ENCODE measurements at regions not wholly inside any gene's neighbourhood (a gene's known extent, or its start where the extent isn't known, plus 50 kb on each side); places are given as distances from the start of the nearest gene placed in this dataset.
"Not testable (repeated sequence)": the region's sequence is repeated elsewhere in the genome, so short reads cannot be mapped to it uniquely, and the experiment has no call there.

GRCh38 chr21:41567901-41568510 lies 60.0 kb upstream of the TMPRSS2 start:
- Mint-ChIP-seq H3K27me3 (ENCODE audit: insufficient read depth, low read depth) (peaks cover 11% of the 10 kb centered on the region), H3K4me3 (no peak overlapping the region), H3K9me3 (no peaks in the 10 kb centered on the region), H3K36me3 (no peaks in the 10 kb centered on the region), H3K27ac (no peak overlapping the region), H3K4me1 (no peaks in the 10 kb centered on the region)
- Histone ChIP-seq H4K20me1 (ENCODE audit: low read depth) (no peaks in the 10 kb centered on the region), H3K4me2 (no peak overlapping the region), H3K4me1 (no peaks in the 10 kb centered on the region), H3K79me2 (ENCODE audit: low read depth) (no peaks in the 10 kb centered on the region), H2AFZ (replicated peaks) (no peak overlapping the region), H3K27me3 (no peaks in the 10 kb centered on the region), H3K27ac (no peak overlapping the region), H3F3A (ENCODE audit: low read depth) (no peaks in the 10 kb centered on the region), H3K9me3 (ENCODE audit: low read depth) (no peaks in the 10 kb centered on the region), H3K4me3 (no peak overlapping the region), H3K36me3 (no peaks in the 10 kb centered on the region), H3K9ac (no peak overlapping the region)
- TF ChIP-seq EZH2phosphoT487 (IDR thresholded peaks at IDR 0.05) (no peak), CTCF (IDR thresholded peaks at IDR 0.05) (no peak), EZH2 (IDR thresholded peaks at IDR 0.05) (no peak)
- DNase-seq (ENCODE audit: low spot score), result no peak

- not testable (repeated sequence) for H3K4me3 Mint-ChIP-seq; H3K27me3 ChIP-seq; H3K4me3 ChIP-seq; H3K27ac ChIP-seq; H3K27me3 Mint-ChIP-seq (ENCODE audit: insufficient read depth, low read depth); H3K36me3 ChIP-seq; H2AFZ ChIP-seq (replicated peaks); H3K79me2 ChIP-seq (ENCODE audit: low read depth); H3K4me1 ChIP-seq; H3K36me3 Mint-ChIP-seq; H3K9ac ChIP-seq; H4K20me1 ChIP-seq (ENCODE audit: low read depth); H3K9me3 Mint-ChIP-seq; H3F3A ChIP-seq (ENCODE audit: low read depth); DNase-seq (ENCODE audit: low spot score); H3K9me3 ChIP-seq (ENCODE audit: low read depth); H3K4me1 Mint-ChIP-seq; H3K4me2 ChIP-seq; H3K27ac Mint-ChIP-seq
Observed at GRCh38 chr21:41567237-41567636, 59.3 kb upstream of the TMPRSS2 start.

- no peak for TF ChIP-seq EZH2phosphoT487 (IDR thresholded peaks at IDR 0.05)
- no peak for TF ChIP-seq CTCF (IDR thresholded peaks at IDR 0.05)
- TF ChIP-seq EZH2 (IDR thresholded peaks at IDR 0.05), result no peak
- Histone ChIP-seq H3K4me1 (no peaks in the 10 kb centered on the region), H3K9me3 (ENCODE audit: low read depth) (no peaks in the 10 kb centered on the region), H3K36me3 (no peaks in the 10 kb centered on the region), H4K20me1 (ENCODE audit: low read depth) (no peaks in the 10 kb centered on the region), H3K27me3 (no peaks in the 10 kb centered on the region), H3K27ac (no peak overlapping the region), H3K9ac (no peak overlapping the region), H3K4me3 (no peak overlapping the region), H3F3A (ENCODE audit: low read depth) (no peaks in the 10 kb centered on the region), H2AFZ (replicated peaks) (no peak overlapping the region), H3K4me2 (no peak overlapping the region), H3K79me2 (ENCODE audit: low read depth) (no peaks in the 10 kb centered on the region)
- no peak overlapping the region for H3K4me3 Mint-ChIP-seq
- H3K27ac Mint-ChIP-seq, result no peak overlapping the region
- H3K27me3 Mint-ChIP-seq (ENCODE audit: insufficient read depth, low read depth), result peaks cover 10% of the 10 kb centered on the region
- no peaks in the 10 kb centered on the region for H3K4me1 Mint-ChIP-seq
- no peaks in the 10 kb centered on the region for H3K9me3 Mint-ChIP-seq
- DNase-seq (ENCODE audit: low spot score), result no peak
- no peaks in the 10 kb centered on the region for H3K36me3 Mint-ChIP-seq
Observed at GRCh38 chr21:41566500-41567014, 58.6 kb upstream of the TMPRSS2 start.

GRCh38 chr21:41565550-41565949 lies 57.6 kb upstream of the TMPRSS2 start:
- TF ChIP-seq EZH2 (IDR thresholded peaks at IDR 0.05), result no peak
- no peak for TF ChIP-seq CTCF (IDR thresholded peaks at IDR 0.05)
- no peak for TF ChIP-seq EZH2phosphoT487 (IDR thresholded peaks at IDR 0.05)
- Histone ChIP-seq H3K36me3 (no peaks in the 10 kb centered on the region), H2AFZ (replicated peaks) (no peak overlapping the region), H3K9ac (no peak overlapping the region), H3K9me3 (ENCODE audit: low read depth) (no peaks in the 10 kb centered on the region), H3K4me2 (no peak overlapping the region), H3K79me2 (ENCODE audit: low read depth) (no peaks in the 10 kb centered on the region), H3K4me1 (no peaks in the 10 kb centered on the region), H3K27me3 (no peaks in the 10 kb centered on the region), H4K20me1 (ENCODE audit: low read depth) (no peaks in the 10 kb centered on the region), H3F3A (ENCODE audit: low read depth) (no peaks in the 10 kb centered on the region), H3K4me3 (no peak overlapping the region), H3K27ac (no peak overlapping the region)
- peaks cover 10% of the 10 kb centered on the region for H3K27me3 Mint-ChIP-seq (ENCODE audit: insufficient read depth, low read depth)
- H3K4me3 Mint-ChIP-seq, result no peak overlapping the region
- H3K9me3 Mint-ChIP-seq, result no peaks in the 10 kb centered on the region
- no peak overlapping the region for H3K27ac Mint-ChIP-seq
- H3K4me1 Mint-ChIP-seq, result no peaks in the 10 kb centered on the region
- no peaks in the 10 kb centered on the region for H3K36me3 Mint-ChIP-seq
- no peak for DNase-seq (ENCODE audit: low spot score)

Data from neural progenitor cell (in vitro differentiated cells).